GM12878 (cell line): ENCODE measurements at regions not wholly inside any gene's neighbourhood (a gene's known extent, or its start where the extent isn't known, plus 50 kb on each side); places are given as distances from the start of the nearest gene placed in this dataset.
"Not testable (repeated sequence)": the region's sequence is repeated elsewhere in the genome, so short reads cannot be mapped to it uniquely, and the experiment has no call there.

Experiments used
- ATAC-seq: fragments of 200-7000 bp; cut with Tn5 transposase; 3 replicates; pipeline ENCODE4 v1.9.1; 2020; ENCODE audit warnings: mild to moderate bottlenecking, moderate library complexity
- BruUV-seq: library from RNA; stranded (reverse); fragments of 400-500 nt; replicated peaks from 2 replicates; lab custom pipeline; 2021; lab: Mats Ljungman, UMichigan
- CTCF ChIA-PET: fragments of 300-600 bp; sonication (Branson Sonifier 250); formaldehyde crosslinking; extraction: SDS; loops from one replicate; lab custom pipeline; 2021; ENCODE audit warnings: inconsistent platforms; lab: Yijun Ruan, JAX
- POLR2A ChIA-PET: fragments of 350-600 bp; formaldehyde crosslinking; extraction: SDS; loops from one replicate; lab custom pipeline; 2021; ENCODE audit warnings: inconsistent platforms; lab: Charles Lee
- RAD21 ChIA-PET: fragments of 300-600 bp; sonication (Branson Sonifier 250); formaldehyde crosslinking; loops from one replicate; lab custom pipeline; 2023; ENCODE audit warnings: antibody characterized with exemption; ENCODE audit not compliant: unreplicated experiment; lab: Charles Lee
- SMC1A ChIA-PET: fragments of 300-600 bp; sonication (Branson Sonifier 250); formaldehyde crosslinking; loops from one replicate; lab custom pipeline; 2023; ENCODE audit not compliant: unreplicated experiment, uncharacterized antibody; lab: Charles Lee
- DNase-seq: peaks from one replicate; pipeline ENCODE4 v3.0.0-alpha.2; 2011; ENCODE audit warnings: low read depth, low spot score
- FAIRE-seq: peaks from 3 replicates; lab custom pipeline; 2011; peaks lifted over from hg19 to GRCh38; lab: Jason Lieb, UNC
- H2AFZ ChIP-seq: 2 replicates; pipeline ENCODE4 v1.6.0; 2011; ENCODE audit warnings: low read depth, low read length, control low read depth; ENCODE audit not compliant: control insufficient read depth
- H3K27ac ChIP-seq: 2 replicates; pipeline ENCODE4 v1.5.1; 2011; ENCODE audit warnings: control low read depth; ENCODE audit not compliant: control insufficient read depth, insufficient read depth
- H3K27me3 ChIP-seq, 2 experiments: replicated peaks in 1 of 2; 2 replicates each; pipeline versions ENCODE4 v1.6.0 to v1.6.1; 2011; ENCODE audit warnings: low read length in 1 of 2; ENCODE audit not compliant: control insufficient read depth in 2 of 2, insufficient read depth in 2 of 2
- H3K36me3 ChIP-seq, 2 experiments: 2 replicates each; pipeline ENCODE4 v1.5.1; 2011; ENCODE audit warnings: low read length in 1 of 2; ENCODE audit not compliant: control insufficient read depth in 2 of 2, insufficient read depth in 2 of 2
- H3K4me1 ChIP-seq: 2 replicates; pipeline ENCODE4 v1.6.1; 2011; ENCODE audit warnings: mild to moderate bottlenecking, low read length, moderate library complexity, mixed read lengths; ENCODE audit not compliant: control insufficient read depth, insufficient read depth
- H3K4me2 ChIP-seq: 2 replicates; pipeline ENCODE4 v1.6.0; 2011; ENCODE audit warnings: control low read depth; ENCODE audit not compliant: control insufficient read depth, insufficient read depth
- H3K4me3 ChIP-seq: fragments of 200-600 bp; sonication (generic); 2 replicates; pipeline ENCODE4 v1.5.1; 2016
- H3K79me2 ChIP-seq: 2 replicates; pipeline ENCODE4 v1.6.0; 2011; ENCODE audit warnings: low read length; ENCODE audit not compliant: control insufficient read depth, insufficient read depth
- H3K9ac ChIP-seq: 2 replicates; pipeline ENCODE4 v1.8.0; 2011; ENCODE audit warnings: low read length, control low read depth, mixed read lengths; ENCODE audit not compliant: control insufficient read depth, insufficient read depth
- H3K9me3 ChIP-seq: replicated peaks from 3 replicates; pipeline ENCODE4 v1.5.1; 2011; ENCODE audit warnings: mild to moderate bottlenecking, low read length; ENCODE audit not compliant: control insufficient read depth, insufficient read depth
- H4K20me1 ChIP-seq: 2 replicates; pipeline ENCODE4 v1.6.0; 2011; ENCODE audit not compliant: control insufficient read depth, insufficient read depth
- CEBPZ ChIP-seq: fragments of 150-350 bp; IDR thresholded peaks from 2 replicates; pipeline ENCODE4 v1.6.1; 2016; ENCODE audit warnings: low read depth, low read length
- HDGF ChIP-seq: fragments of 450-650 bp; IDR thresholded peaks from 2 replicates; pipeline ENCODE4 v1.6.1; 2016; ENCODE audit warnings: antibody characterized with exemption
- WGBS: methylation state at CpG from one replicate; pipeline ENCODE4 v1.1.6; 2016; ENCODE audit warnings: low lambda C conversion rate; ENCODE audit not compliant: insufficient replicate concordance, insufficient coverage; ENCODE audit errors: missing lambda C conversion rate; 5-methylcytosine and 5-hydroxymethylcytosine counted together
- in situ Hi-C: fragments of 300-500 bp; cut with MboI; formaldehyde crosslinking; loops from 9 replicates; pipeline ENCODE4 v1.14.3; 2018; ENCODE audit warnings: mixed read lengths
- intact Hi-C: fragments of 100-400 bp; cut with micrococcal nuclease; formaldehyde crosslinking; loops from one replicate; pipeline ENCODE4 v1.14.2; 2022; ENCODE audit not compliant: unreplicated experiment

- no peak for TF ChIP-seq HDGF
- no peak for TF ChIP-seq CEBPZ
Measured at GRCh38 chr20:26276554-26277210, 580.0 kb upstream of the ZNF337 start (continued).

- H3K4me1 ChIP-seq, H3K4me2 ChIP-seq, H3K79me2 ChIP-seq, H3K9ac ChIP-seq, RAD21 ChIA-PET, H3K9me3 ChIP-seq, intact Hi-C loops, CTCF ChIA-PET, SMC1A ChIA-PET, BruUV-seq, FAIRE-seq, H3K36me3 ChIP-seq, H3K4me3 ChIP-seq, ATAC-seq, in situ Hi-C loops, DNase-seq, H4K20me1 ChIP-seq, H2AFZ ChIP-seq, H3K27me3 ChIP-seq, H3K27ac ChIP-seq, POLR2A ChIA-PET: not testable (repeated sequence)
- 25% methylated on average over 3 of the region's 3 CpGs for WGBS
Measured at GRCh38 chr20:26268762-26269161, 572.1 kb upstream of the ZNF337 start.

GRCh38 chr20:26260925-26261324 is 564.3 kb upstream of the ZNF337 start:
- H3K9me3 ChIP-seq, POLR2A ChIA-PET, BruUV-seq, H3K79me2 ChIP-seq, H3K27ac ChIP-seq, H3K27me3 ChIP-seq, intact Hi-C loops, H2AFZ ChIP-seq, H3K9ac ChIP-seq, H3K4me3 ChIP-seq, H3K4me2 ChIP-seq, H3K4me1 ChIP-seq, DNase-seq, SMC1A ChIA-PET, H4K20me1 ChIP-seq, FAIRE-seq, H3K36me3 ChIP-seq, CTCF ChIA-PET, ATAC-seq, RAD21 ChIA-PET: not testable (repeated sequence)
- in situ Hi-C loops: loop anchor here (5.0 kb wide), 1 partner anchor 39 kb away; no protein-coding TSS in a partner anchor
- 0% methylated on average over 2 of the region's 2 CpGs for WGBS

- H3K27ac ChIP-seq, H4K20me1 ChIP-seq, H3K4me2 ChIP-seq, POLR2A ChIA-PET, RAD21 ChIA-PET, H3K36me3 ChIP-seq, CTCF ChIA-PET, DNase-seq, H3K27me3 ChIP-seq, H3K9ac ChIP-seq, H2AFZ ChIP-seq, H3K4me3 ChIP-seq, intact Hi-C loops, H3K4me1 ChIP-seq, ATAC-seq, H3K79me2 ChIP-seq, H3K9me3 ChIP-seq, BruUV-seq, SMC1A ChIA-PET, FAIRE-seq: not testable (repeated sequence)
- 25% methylated on average over 7 of the region's 8 CpGs for WGBS
- in situ Hi-C loops: loop anchor here (10.0 kb wide), 1 partner anchor 98 kb away; no protein-coding TSS in a partner anchor
Measured at GRCh38 chr20:26252311-26252975, 555.8 kb upstream of the ZNF337 start.
